Glutamatergic neuron (in vitro differentiated cells): ENCODE measurements at regions not wholly inside any gene's neighbourhood (a gene's known extent, or its start where the extent isn't known, plus 50 kb on each side); places are given as distances from the start of the nearest gene placed in this dataset.
A peak's percentile ranks its signal among the peaks of the same experiment; 100 is the strongest.
"Not testable (repeated sequence)": the region's sequence is repeated elsewhere in the genome, so short reads cannot be mapped to it uniquely, and the experiment has no call there.

Experiments
- DNase-seq: peaks from one replicate; pipeline ENCODE4 v3.0.0; 2022
- H3K27ac Mint-ChIP-seq: one replicate; pipeline ENCODE4 v1.8.0; 2020; ENCODE audit warnings: mild to moderate bottlenecking, mixed read lengths, inconsistent platforms; ENCODE audit not compliant: unreplicated experiment
- H3K27me3 Mint-ChIP-seq: one replicate; pipeline ENCODE4 v1.8.0; 2020; ENCODE audit warnings: mild to moderate bottlenecking, moderate library complexity, mixed read lengths, inconsistent platforms; ENCODE audit not compliant: unreplicated experiment
- H3K36me3 Mint-ChIP-seq: one replicate; pipeline ENCODE4 v1.8.0; 2020; ENCODE audit warnings: mild to moderate bottlenecking, mixed read lengths, inconsistent platforms; ENCODE audit not compliant: unreplicated experiment
- H3K4me1 Mint-ChIP-seq: one replicate; pipeline ENCODE4 v1.8.0; 2020; ENCODE audit warnings: mild to moderate bottlenecking, low read depth, mixed read lengths, inconsistent platforms; ENCODE audit not compliant: unreplicated experiment
- H3K4me3 Mint-ChIP-seq: one replicate; pipeline ENCODE4 v1.8.0; 2020; ENCODE audit warnings: mild to moderate bottlenecking, mixed read lengths, inconsistent platforms; ENCODE audit not compliant: unreplicated experiment
- H3K9me3 Mint-ChIP-seq: one replicate; pipeline ENCODE4 v1.8.0; 2020; ENCODE audit warnings: mild to moderate bottlenecking, moderate library complexity, mixed read lengths, inconsistent platforms; ENCODE audit not compliant: unreplicated experiment

- not testable (repeated sequence) for H3K9me3 Mint-ChIP-seq, H3K4me3 Mint-ChIP-seq, DNase-seq, H3K27me3 Mint-ChIP-seq, H3K27ac Mint-ChIP-seq, H3K36me3 Mint-ChIP-seq, H3K4me1 Mint-ChIP-seq
Measured at GRCh38 chr9:61817127-61817705, 627.4 kb downstream of the SPATA31A7 start.

- H3K4me1 Mint-ChIP-seq, H3K36me3 Mint-ChIP-seq, H3K4me3 Mint-ChIP-seq, H3K27ac Mint-ChIP-seq, H3K27me3 Mint-ChIP-seq, H3K9me3 Mint-ChIP-seq: not testable (repeated sequence)
- peak; percentile 90 for DNase-seq
Measured at GRCh38 chr9:61853624-61854259, 663.9 kb downstream of the SPATA31A7 start.

GRCh38 chr9:61854260-61854640, 664.4 kb downstream of the SPATA31A7 start:
- not testable (repeated sequence) for H3K4me1 Mint-ChIP-seq, DNase-seq, H3K4me3 Mint-ChIP-seq, H3K27me3 Mint-ChIP-seq, H3K36me3 Mint-ChIP-seq, H3K9me3 Mint-ChIP-seq, H3K27ac Mint-ChIP-seq

GRCh38 chr9:61856283-61856682, 666.4 kb downstream of the SPATA31A7 start:
- DNase-seq, H3K27ac Mint-ChIP-seq, H3K36me3 Mint-ChIP-seq, H3K4me1 Mint-ChIP-seq, H3K9me3 Mint-ChIP-seq, H3K4me3 Mint-ChIP-seq, H3K27me3 Mint-ChIP-seq: not testable (repeated sequence)

- H3K36me3 Mint-ChIP-seq, H3K27ac Mint-ChIP-seq, H3K27me3 Mint-ChIP-seq, H3K9me3 Mint-ChIP-seq, H3K4me1 Mint-ChIP-seq: not testable (repeated sequence)
- DNase-seq = peak; percentile 1
- H3K4me3 Mint-ChIP-seq = peak overlapping the region; percentile 49
Measured at GRCh38 chr9:61856858-61857453, 667.1 kb downstream of the SPATA31A7 start.

GRCh38 chr9:61857709-61858351, 668.0 kb downstream of the SPATA31A7 start:
- not testable (repeated sequence) for H3K27me3 Mint-ChIP-seq, H3K27ac Mint-ChIP-seq, H3K9me3 Mint-ChIP-seq, H3K4me1 Mint-ChIP-seq, H3K4me3 Mint-ChIP-seq, DNase-seq, H3K36me3 Mint-ChIP-seq

GRCh38 chr9:61862431-61862971, 672.7 kb downstream of the SPATA31A7 start:
- H3K27me3 Mint-ChIP-seq, H3K4me3 Mint-ChIP-seq: not testable (repeated sequence)

GRCh38 chr9:61864463-61864862, 674.6 kb downstream of the SPATA31A7 start:
- not testable (repeated sequence) for H3K4me1 Mint-ChIP-seq, H3K36me3 Mint-ChIP-seq, H3K27ac Mint-ChIP-seq, H3K4me3 Mint-ChIP-seq, H3K9me3 Mint-ChIP-seq, H3K27me3 Mint-ChIP-seq
- peak; percentile 2 for DNase-seq

More at GRCh38 chr9:61862431-61862971, 672.7 kb downstream of the SPATA31A7 start:
- not testable (repeated sequence) for H3K27ac Mint-ChIP-seq, H3K36me3 Mint-ChIP-seq, H3K9me3 Mint-ChIP-seq, H3K4me1 Mint-ChIP-seq
- peak; percentile 23 for DNase-seq

GRCh38 chr9:61868965-61869364, 679.1 kb downstream of the SPATA31A7 start:
- not testable (repeated sequence) for H3K36me3 Mint-ChIP-seq, H3K27me3 Mint-ChIP-seq, DNase-seq, H3K4me3 Mint-ChIP-seq, H3K4me1 Mint-ChIP-seq, H3K27ac Mint-ChIP-seq, H3K9me3 Mint-ChIP-seq

GRCh38 chr9:61872329-61872728, 682.5 kb downstream of the SPATA31A7 start:
- H3K4me3 Mint-ChIP-seq = not testable (repeated sequence)

More at GRCh38 chr9:61872329-61872728, 682.5 kb downstream of the SPATA31A7 start:
- not testable (repeated sequence) for H3K4me1 Mint-ChIP-seq, H3K27me3 Mint-ChIP-seq, H3K36me3 Mint-ChIP-seq, DNase-seq, H3K27ac Mint-ChIP-seq, H3K9me3 Mint-ChIP-seq
